SK-N-SH treated with all-trans-retinoic acid at 6 μM for 48 hours (cell line): ENCODE measurements at regions not wholly inside any gene's neighbourhood (a gene's known extent, or its start where the extent isn't known, plus 50 kb on each side); places are given as distances from the start of the nearest gene placed in this dataset.

Source experiments
- ATAC-seq: fragments of 200-7000 bp; cut with Tn5 transposase; 3 replicates; pipeline ENCODE4 v1.9.1; 2020; ENCODE audit warnings: mild to moderate bottlenecking, moderate library complexity
- ARNTL ChIP-seq: fragments of 450-650 bp; formaldehyde crosslinking; IDR thresholded peaks from 2 replicates; pipeline ENCODE4 v1.5.0; 2020; ENCODE audit warnings: low read depth, mild to moderate bottlenecking, moderate library complexity, borderline replicate concordance
- BACH2 ChIP-seq: fragments of 250-450 bp; sonication (Bioruptor Pico); IDR thresholded peaks from 2 replicates; pipeline ENCODE4 v1.9.0; 2021; ENCODE audit warnings: mild to moderate bottlenecking, borderline replicate concordance
- CSDC2 ChIP-seq: fragments of 250-450 bp; sonication (Bioruptor Pico); IDR thresholded peaks from 2 replicates; pipeline ENCODE4 v1.5.0; 2020; ENCODE audit warnings: mild to moderate bottlenecking, moderate library complexity
- ESRRG ChIP-seq: fragments of 250-450 bp; sonication (Bioruptor Pico); IDR thresholded peaks from 2 replicates; pipeline ENCODE4 v1.6.1; 2021; ENCODE audit warnings: mild to moderate bottlenecking
- GLIS3 ChIP-seq: fragments of 250-450 bp; sonication (Bioruptor Pico); IDR thresholded peaks from 2 replicates; pipeline ENCODE4 v1.5.0; 2020; ENCODE audit warnings: mild to moderate bottlenecking, moderate library complexity
- ISL1 ChIP-seq: fragments of 250-450 bp; sonication (Bioruptor Pico); IDR thresholded peaks from 2 replicates; pipeline ENCODE4 v2.1.2; 2022; ENCODE audit warnings: mild to moderate bottlenecking, moderate library complexity
- OSR1 ChIP-seq: fragments of 250-450 bp; sonication (Bioruptor Pico); IDR thresholded peaks from 2 replicates; pipeline ENCODE4 v1.8.0; 2022; ENCODE audit warnings: moderate library complexity, mild to moderate bottlenecking, inconsistent platforms
- PPARA ChIP-seq: fragments of 250-450 bp; sonication (Bioruptor Pico); IDR thresholded peaks from 2 replicates; pipeline ENCODE4 v1.5.0; 2020; ENCODE audit warnings: mild to moderate bottlenecking, borderline replicate concordance
- RARB ChIP-seq: fragments of 250-450 bp; sonication (Bioruptor Pico); IDR thresholded peaks from 2 replicates; pipeline ENCODE4 v1.8.0; 2021; ENCODE audit warnings: mild to moderate bottlenecking, moderate library complexity
- TCF4 ChIP-seq: fragments of 250-450 bp; sonication (Bioruptor Pico); IDR thresholded peaks from 2 replicates; pipeline ENCODE4 v1.8.0; 2021; ENCODE audit warnings: mild to moderate bottlenecking, moderate library complexity, borderline replicate concordance
- TOX ChIP-seq: fragments of 250-450 bp; sonication (Bioruptor Pico); IDR thresholded peaks from 2 replicates; pipeline ENCODE4 v1.8.0; 2021; ENCODE audit warnings: mild to moderate bottlenecking, moderate library complexity, borderline replicate concordance
- ZC3H10 ChIP-seq: fragments of 250-450 bp; sonication (Bioruptor Pico); IDR thresholded peaks from 2 replicates; pipeline ENCODE4 v1.5.1; 2021; ENCODE audit warnings: mild to moderate bottlenecking, moderate library complexity
- ZFP3 ChIP-seq: fragments of 250-450 bp; sonication (Bioruptor Pico); IDR thresholded peaks from 2 replicates; pipeline ENCODE4 v1.5.0; 2020; ENCODE audit warnings: mild to moderate bottlenecking, moderate library complexity
- ZNF565 ChIP-seq: fragments of 450-650 bp; formaldehyde crosslinking; conservative IDR thresholded peaks from 2 replicates; pipeline ENCODE4 v1.5.0; 2020; ENCODE audit warnings: low read depth, mild to moderate bottlenecking, moderate library complexity
- ZNF70 ChIP-seq: fragments of 450-650 bp; formaldehyde crosslinking; IDR thresholded peaks from 2 replicates; pipeline ENCODE4 v1.5.0; 2020; ENCODE audit warnings: mild to moderate bottlenecking, moderate library complexity
- ZNF8 ChIP-seq: fragments of 450-650 bp; formaldehyde crosslinking; IDR thresholded peaks from 2 replicates; pipeline ENCODE4 v1.5.0; 2020; ENCODE audit warnings: mild to moderate bottlenecking, moderate library complexity
- TF ChIP-seq, protein P1 (sequence below): fragments of 250-450 bp; sonication (Bioruptor Pico); IDR thresholded peaks from 2 replicates; pipeline ENCODE4 v1.5.1; 2021; ENCODE audit warnings: mild to moderate bottlenecking, moderate library complexity
- TF ChIP-seq, protein P2 (sequence below): fragments of 250-450 bp; sonication (Bioruptor Pico); IDR thresholded peaks from 2 replicates; pipeline ENCODE4 v1.8.0; 2020; ENCODE audit warnings: mild to moderate bottlenecking, moderate library complexity, borderline replicate concordance
- TF ChIP-seq, protein P3 (sequence below): fragments of 250-450 bp; sonication (Bioruptor Pico); IDR thresholded peaks from 2 replicates; pipeline ENCODE4 v1.5.0; 2020; ENCODE audit warnings: mild to moderate bottlenecking, moderate library complexity
- TF ChIP-seq, protein P4 (sequence below): fragments of 250-450 bp; sonication (Bioruptor Pico); IDR thresholded peaks from 2 replicates; pipeline ENCODE4 v1.5.1; 2020; ENCODE audit warnings: low read depth, mild to moderate bottlenecking, moderate library complexity
- TF ChIP-seq, protein P5 (sequence below): fragments of 250-450 bp; sonication (Bioruptor Pico); IDR thresholded peaks from 2 replicates; pipeline ENCODE4 v1.8.0; 2021; ENCODE audit warnings: low read depth, mild to moderate bottlenecking, moderate library complexity, borderline replicate concordance

DNA sequence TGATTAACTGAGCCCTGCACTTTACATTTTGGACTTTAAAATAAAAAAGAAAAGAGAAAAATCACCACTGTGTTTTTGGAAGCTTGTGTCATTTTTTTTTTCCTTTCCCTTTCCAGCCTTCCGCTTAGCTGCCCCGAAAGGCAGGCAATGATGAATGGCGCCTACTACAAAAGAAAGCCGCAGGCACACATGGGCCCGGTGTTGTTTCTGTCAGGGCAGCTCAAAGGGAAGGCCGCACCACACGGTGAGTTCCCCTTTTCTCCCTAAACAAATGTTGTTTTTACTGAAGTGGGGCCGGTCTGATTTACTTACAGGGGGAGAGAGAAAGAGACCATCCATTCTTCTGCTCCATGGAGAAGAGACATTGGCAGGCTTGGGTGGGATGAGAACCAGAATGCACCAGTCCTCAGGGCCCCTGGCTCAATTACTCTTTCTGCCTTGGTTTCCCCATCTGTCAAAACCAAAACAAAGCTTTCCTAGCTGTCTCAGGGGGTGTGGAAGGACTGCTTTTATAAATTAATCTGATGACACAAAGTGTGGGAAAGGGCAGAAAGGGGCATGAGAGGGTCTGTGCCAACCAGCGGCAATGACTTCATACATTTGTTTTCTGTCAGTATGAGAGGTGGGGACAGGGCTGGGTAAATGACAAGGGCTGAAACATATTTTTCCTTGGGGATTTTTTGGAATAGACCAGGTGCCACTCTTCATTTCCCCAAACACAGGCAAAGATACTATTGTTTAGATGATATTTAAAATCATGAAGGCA lies 91.4 kb upstream of the PLXNA2 start:
- TF ChIP-seq, protein P1, sequence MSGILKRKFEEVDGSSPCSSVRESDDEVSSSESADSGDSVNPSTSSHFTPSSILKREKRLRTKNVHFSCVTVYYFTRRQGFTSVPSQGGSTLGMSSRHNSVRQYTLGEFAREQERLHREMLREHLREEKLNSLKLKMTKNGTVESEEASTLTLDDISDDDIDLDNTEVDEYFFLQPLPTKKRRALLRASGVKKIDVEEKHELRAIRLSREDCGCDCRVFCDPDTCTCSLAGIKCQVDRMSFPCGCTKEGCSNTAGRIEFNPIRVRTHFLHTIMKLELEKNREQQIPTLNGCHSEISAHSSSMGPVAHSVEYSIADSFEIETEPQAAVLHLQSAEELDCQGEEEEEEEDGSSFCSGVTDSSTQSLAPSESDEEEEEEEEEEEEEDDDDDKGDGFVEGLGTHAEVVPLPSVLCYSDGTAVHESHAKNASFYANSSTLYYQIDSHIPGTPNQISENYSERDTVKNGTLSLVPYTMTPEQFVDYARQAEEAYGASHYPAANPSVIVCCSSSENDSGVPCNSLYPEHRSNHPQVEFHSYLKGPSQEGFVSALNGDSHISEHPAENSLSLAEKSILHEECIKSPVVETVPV (CRISPR knock-in tag): no peak
- TF ChIP-seq ESRRG (CRISPR knock-in tag) (no peak), ISL1 (CRISPR knock-in tag) (no peak), RARB (no peak), TCF4 (CRISPR knock-in tag) (no peak), GLIS3 (CRISPR knock-in tag) (no peak), ZNF70 (no peak), BACH2 (CRISPR knock-in tag) (no peak)
- no peak for ATAC-seq

DNA sequence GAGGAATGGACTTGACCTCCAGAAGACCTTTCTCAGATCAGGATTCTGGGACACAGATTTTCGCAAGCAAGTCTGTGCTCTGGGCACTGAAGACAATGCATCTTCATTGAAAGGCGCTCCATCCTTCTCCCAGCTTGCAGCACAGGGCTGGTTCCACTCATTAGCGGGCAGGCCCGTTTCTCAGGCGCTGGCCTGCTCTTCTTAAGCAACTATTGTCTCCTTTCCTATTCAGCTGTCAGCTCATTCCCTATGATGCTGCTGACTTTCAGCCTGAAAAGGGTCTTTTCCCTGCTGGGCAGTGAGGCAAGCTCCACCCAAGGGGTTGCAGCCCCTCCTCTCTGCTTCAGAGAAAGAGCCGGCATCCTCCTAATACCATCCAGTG lies 91.9 kb upstream of the PLXNA2 start:
- no peak for TF ChIP-seq OSR1 (CRISPR knock-in tag)
- TF ChIP-seq, protein P2, sequence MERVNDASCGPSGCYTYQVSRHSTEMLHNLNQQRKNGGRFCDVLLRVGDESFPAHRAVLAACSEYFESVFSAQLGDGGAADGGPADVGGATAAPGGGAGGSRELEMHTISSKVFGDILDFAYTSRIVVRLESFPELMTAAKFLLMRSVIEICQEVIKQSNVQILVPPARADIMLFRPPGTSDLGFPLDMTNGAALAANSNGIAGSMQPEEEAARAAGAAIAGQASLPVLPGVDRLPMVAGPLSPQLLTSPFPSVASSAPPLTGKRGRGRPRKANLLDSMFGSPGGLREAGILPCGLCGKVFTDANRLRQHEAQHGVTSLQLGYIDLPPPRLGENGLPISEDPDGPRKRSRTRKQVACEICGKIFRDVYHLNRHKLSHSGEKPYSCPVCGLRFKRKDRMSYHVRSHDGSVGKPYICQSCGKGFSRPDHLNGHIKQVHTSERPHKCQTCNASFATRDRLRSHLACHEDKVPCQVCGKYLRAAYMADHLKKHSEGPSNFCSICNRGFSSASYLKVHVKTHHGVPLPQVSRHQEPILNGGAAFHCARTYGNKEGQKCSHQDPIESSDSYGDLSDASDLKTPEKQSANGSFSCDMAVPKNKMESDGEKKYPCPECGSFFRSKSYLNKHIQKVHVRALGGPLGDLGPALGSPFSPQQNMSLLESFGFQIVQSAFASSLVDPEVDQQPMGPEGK (CRISPR knock-in tag): no peak
- no peak for TF ChIP-seq RARB
- TF ChIP-seq ZNF565 (CRISPR knock-in tag): no peak
- TF ChIP-seq CSDC2 (CRISPR knock-in tag): no peak
- no peak for TF ChIP-seq ZNF70
- TF ChIP-seq ARNTL (CRISPR knock-in tag): no peak
- TF ChIP-seq ESRRG (CRISPR knock-in tag): no peak
- no peak for TF ChIP-seq ZNF8
- TF ChIP-seq, protein P3, sequence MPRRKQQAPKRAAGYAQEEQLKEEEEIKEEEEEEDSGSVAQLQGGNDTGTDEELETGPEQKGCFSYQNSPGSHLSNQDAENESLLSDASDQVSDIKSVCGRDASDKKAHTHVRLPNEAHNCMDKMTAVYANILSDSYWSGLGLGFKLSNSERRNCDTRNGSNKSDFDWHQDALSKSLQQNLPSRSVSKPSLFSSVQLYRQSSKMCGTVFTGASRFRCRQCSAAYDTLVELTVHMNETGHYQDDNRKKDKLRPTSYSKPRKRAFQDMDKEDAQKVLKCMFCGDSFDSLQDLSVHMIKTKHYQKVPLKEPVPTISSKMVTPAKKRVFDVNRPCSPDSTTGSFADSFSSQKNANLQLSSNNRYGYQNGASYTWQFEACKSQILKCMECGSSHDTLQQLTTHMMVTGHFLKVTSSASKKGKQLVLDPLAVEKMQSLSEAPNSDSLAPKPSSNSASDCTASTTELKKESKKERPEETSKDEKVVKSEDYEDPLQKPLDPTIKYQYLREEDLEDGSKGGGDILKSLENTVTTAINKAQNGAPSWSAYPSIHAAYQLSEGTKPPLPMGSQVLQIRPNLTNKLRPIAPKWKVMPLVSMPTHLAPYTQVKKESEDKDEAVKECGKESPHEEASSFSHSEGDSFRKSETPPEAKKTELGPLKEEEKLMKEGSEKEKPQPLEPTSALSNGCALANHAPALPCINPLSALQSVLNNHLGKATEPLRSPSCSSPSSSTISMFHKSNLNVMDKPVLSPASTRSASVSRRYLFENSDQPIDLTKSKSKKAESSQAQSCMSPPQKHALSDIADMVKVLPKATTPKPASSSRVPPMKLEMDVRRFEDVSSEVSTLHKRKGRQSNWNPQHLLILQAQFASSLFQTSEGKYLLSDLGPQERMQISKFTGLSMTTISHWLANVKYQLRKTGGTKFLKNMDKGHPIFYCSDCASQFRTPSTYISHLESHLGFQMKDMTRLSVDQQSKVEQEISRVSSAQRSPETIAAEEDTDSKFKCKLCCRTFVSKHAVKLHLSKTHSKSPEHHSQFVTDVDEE (CRISPR knock-in tag): no peak
- TF ChIP-seq, protein P4, sequence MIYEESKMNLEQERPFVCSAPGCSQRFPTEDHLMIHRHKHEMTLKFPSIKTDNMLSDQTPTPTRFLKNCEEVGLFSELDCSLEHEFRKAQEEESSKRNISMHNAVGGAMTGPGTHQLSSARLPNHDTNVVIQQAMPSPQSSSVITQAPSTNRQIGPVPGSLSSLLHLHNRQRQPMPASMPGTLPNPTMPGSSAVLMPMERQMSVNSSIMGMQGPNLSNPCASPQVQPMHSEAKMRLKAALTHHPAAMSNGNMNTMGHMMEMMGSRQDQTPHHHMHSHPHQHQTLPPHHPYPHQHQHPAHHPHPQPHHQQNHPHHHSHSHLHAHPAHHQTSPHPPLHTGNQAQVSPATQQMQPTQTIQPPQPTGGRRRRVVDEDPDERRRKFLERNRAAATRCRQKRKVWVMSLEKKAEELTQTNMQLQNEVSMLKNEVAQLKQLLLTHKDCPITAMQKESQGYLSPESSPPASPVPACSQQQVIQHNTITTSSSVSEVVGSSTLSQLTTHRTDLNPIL (CRISPR knock-in tag): no peak
- no peak for ATAC-seq

DNA sequence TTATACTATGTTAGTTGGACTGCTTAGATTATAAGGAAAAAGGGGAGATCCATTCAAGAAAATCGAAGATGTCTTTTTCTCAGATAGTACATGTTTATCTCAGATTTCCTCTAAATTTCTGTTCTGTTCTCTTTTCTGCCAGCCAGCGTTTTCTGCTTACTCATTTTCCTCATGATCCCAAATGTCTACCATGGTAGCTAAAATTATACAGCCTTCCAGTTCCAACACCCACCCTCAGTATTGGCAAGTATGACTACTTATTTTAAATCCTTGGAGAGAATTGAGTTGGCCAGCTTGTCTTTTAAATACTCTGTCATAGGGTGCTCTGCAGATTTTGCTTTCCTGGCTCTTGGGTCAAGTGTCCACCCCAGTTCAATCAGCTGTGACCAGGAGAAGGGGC lies 95.7 kb upstream of the PLXNA2 start:
- ATAC-seq: no peak
- no peak for TF ChIP-seq GLIS3 (CRISPR knock-in tag)
- TF ChIP-seq, protein P5, sequence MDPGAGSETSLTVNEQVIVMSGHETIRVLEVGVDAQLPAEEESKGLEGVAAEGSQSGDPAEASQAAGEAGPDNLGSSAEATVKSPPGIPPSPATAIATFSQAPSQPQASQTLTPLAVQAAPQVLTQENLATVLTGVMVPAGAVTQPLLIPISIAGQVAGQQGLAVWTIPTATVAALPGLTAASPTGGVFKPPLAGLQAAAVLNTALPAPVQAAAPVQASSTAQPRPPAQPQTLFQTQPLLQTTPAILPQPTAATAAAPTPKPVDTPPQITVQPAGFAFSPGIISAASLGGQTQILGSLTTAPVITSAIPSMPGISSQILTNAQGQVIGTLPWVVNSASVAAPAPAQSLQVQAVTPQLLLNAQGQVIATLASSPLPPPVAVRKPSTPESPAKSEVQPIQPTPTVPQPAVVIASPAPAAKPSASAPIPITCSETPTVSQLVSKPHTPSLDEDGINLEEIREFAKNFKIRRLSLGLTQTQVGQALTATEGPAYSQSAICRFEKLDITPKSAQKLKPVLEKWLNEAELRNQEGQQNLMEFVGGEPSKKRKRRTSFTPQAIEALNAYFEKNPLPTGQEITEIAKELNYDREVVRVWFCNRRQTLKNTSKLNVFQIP (CRISPR knock-in tag): no peak
- no peak for TF ChIP-seq TOX (CRISPR knock-in tag)
- no peak for TF ChIP-seq PPARA (CRISPR knock-in tag)
- no peak for TF ChIP-seq ESRRG (CRISPR knock-in tag)

DNA sequence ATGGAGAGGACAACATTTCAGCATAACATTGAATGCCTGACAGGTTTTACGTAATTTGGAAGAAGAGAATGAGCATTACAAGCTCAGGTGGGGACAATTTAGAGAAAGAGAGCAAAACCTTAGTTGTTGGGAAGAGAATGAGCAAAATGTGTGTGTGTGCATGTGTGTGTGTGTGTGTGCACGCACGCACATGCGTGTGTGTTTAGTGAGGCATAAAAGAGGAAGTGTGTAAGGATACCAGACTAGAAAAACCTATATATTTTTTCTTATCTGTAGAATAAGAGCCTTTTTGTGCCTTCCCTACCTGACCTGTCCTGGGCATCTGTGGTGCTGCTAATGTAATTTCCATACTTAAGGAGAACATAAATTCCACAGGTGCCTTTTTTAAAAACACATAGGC lies 99.0 kb upstream of the PLXNA2 start:
- no peak for ATAC-seq
- TF ChIP-seq BACH2 (CRISPR knock-in tag) (no peak), ZNF565 (CRISPR knock-in tag) (no peak), ARNTL (CRISPR knock-in tag) (no peak), RARB (no peak), ISL1 (CRISPR knock-in tag) (no peak), ZNF8 (no peak), ZC3H10 (no peak), CSDC2 (CRISPR knock-in tag) (no peak), TOX (CRISPR knock-in tag) (no peak), ZFP3 (no peak)
- TF ChIP-seq, protein P3 (CRISPR knock-in tag): no peak
- TF ChIP-seq, protein P2 (CRISPR knock-in tag): no peak
